ENCODE measurements at regions not wholly inside any gene's neighbourhood (a gene's known extent, or its start where the extent isn't known, plus 50 kb on each side); places are given as distances from the start of the nearest gene placed in this dataset.

- no peak for DNase-seq
These were observed 110.2 kb upstream of the PIEZO2 start for GRCh38 chr18:11259469-11260150.

GRCh38 chr18:11258039-11258610, 108.8 kb upstream of the PIEZO2 start:
- no peak for DNase-seq

- DNase-seq: no peak
These were observed 106.9 kb upstream of the PIEZO2 start for GRCh38 chr18:11256251-11256650.

- no peak for DNase-seq
These were observed 102.5 kb upstream of the PIEZO2 start for GRCh38 chr18:11251891-11252270.

GRCh38 chr18:11251229-11251890, 102.0 kb upstream of the PIEZO2 start:
- DNase-seq: no peak

GRCh38 chr18:11249391-11249790, 100.0 kb upstream of the PIEZO2 start:
- DNase-seq: no peak

- DNase-seq: no peak
These were observed 98.1 kb upstream of the PIEZO2 start for GRCh38 chr18:11247381-11247970.

GRCh38 chr18:11246495-11247300, 97.3 kb upstream of the PIEZO2 start:
- DNase-seq: no peak

GRCh38 chr18:11245879-11246278, 96.5 kb upstream of the PIEZO2 start:
- DNase-seq: no peak

- no peak for DNase-seq
These were observed 88.1 kb upstream of the PIEZO2 start for GRCh38 chr18:11237484-11237883.

GRCh38 chr18:11237066-11237465, 87.7 kb upstream of the PIEZO2 start:
- DNase-seq: no peak

GRCh38 chr18:11224153-11224552, 74.8 kb upstream of the PIEZO2 start:
- DNase-seq: no peak

- DNase-seq: no peak
These were observed 70.2 kb upstream of the PIEZO2 start for GRCh38 chr18:11219571-11219970.

GRCh38 chr18:11215216-11215615, 65.8 kb upstream of the PIEZO2 start:
- peak; percentile 64 for DNase-seq

- peak; percentile 5 for DNase-seq
These were observed 54.7 kb upstream of the PIEZO2 start for GRCh38 chr18:11204020-11204419.

GRCh38 chr18:11199477-11199876, 50.1 kb upstream of the PIEZO2 start:
- no peak for DNase-seq

Data from hematopoietic multipotent progenitor cell treated with erythropoietin and hydrocortisone succinate and interleukin-3 and kit ligand, for 4 days (in vitro differentiated cells).